MM.1S (cell line): ENCODE measurements at regions not wholly inside any gene's neighbourhood (a gene's known extent, or its start where the extent isn't known, plus 50 kb on each side); places are given as distances from the start of the nearest gene placed in this dataset.

Experiments used
- CTCF ChIP-seq: fragments of 300-600 bp; sonication (generic); IDR thresholded peaks from 2 replicates; pipeline ENCODE4 v1.5.1; 2016; ENCODE audit warnings: antibody characterized with exemption, low read length, mixed read lengths
- EZH2 ChIP-seq: fragments of 300-600 bp; sonication (generic); optimal IDR thresholded peaks from 2 replicates; pipeline ENCODE3; 2017; ENCODE audit warnings: low read depth, mild to moderate bottlenecking, antibody characterized with exemption, low read length, mixed read lengths

GRCh38 chr11:45062115-45062514 is 84.3 kb upstream of the PRDM11 start:
- TF ChIP-seq CTCF (no peak), EZH2 (no peak)
